Ovary (tissue), 3 donors: ENCODE measurements at regions not wholly inside any gene's neighbourhood (a gene's known extent, or its start where the extent isn't known, plus 50 kb on each side); places are given as distances from the start of the nearest gene placed in this dataset.

Source experiments
- EP300 ChIP-seq: sonication (generic); formaldehyde crosslinking; IDR thresholded peaks from one replicate; pipeline ENCODE4 v1.6.1; 2017; ENCODE audit warnings: antibody characterized with exemption
- POLR2A ChIP-seq: fragments of 450-650 bp; IDR thresholded peaks from one replicate; pipeline ENCODE4 v1.6.1; 2017; ENCODE audit warnings: antibody characterized with exemption, mild to moderate bottlenecking, moderate library complexity
- TF ChIP-seq, protein P1 (sequence below), 3 donors: fragments of 450-650 bp in 2 of 3; fragments of 200-600 bp in 1 of 3; IDR thresholded peaks; one replicate each; pipeline versions ENCODE4 v1.5.1 to v1.8.0; 2016 to 2022; ENCODE audit warnings: antibody characterized with exemption in 3 of 3, mild to moderate bottlenecking in 1 of 3
- donor health status: DM: no; HTN: no; CAD: no.

DNA sequence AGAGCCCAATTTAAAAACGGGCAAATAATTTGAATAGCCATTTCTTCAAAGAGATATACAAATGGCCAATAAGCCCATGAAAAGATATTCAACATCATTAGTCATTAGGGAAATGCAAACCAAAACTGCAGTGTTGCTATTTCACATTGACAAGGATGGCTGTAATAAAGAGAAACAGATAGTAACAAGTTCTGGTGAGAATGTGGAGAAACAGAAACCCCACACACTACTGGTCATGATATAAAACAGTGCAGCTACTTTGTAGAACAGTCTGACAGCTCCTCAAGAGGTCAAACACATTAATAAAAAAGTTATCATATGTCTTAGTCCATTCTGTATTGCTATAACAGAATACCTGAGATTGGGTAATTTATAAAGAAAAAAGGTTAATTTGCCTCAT lies 237.0 kb upstream of the GRAMD2B start:
- TF ChIP-seq, protein P1, sequence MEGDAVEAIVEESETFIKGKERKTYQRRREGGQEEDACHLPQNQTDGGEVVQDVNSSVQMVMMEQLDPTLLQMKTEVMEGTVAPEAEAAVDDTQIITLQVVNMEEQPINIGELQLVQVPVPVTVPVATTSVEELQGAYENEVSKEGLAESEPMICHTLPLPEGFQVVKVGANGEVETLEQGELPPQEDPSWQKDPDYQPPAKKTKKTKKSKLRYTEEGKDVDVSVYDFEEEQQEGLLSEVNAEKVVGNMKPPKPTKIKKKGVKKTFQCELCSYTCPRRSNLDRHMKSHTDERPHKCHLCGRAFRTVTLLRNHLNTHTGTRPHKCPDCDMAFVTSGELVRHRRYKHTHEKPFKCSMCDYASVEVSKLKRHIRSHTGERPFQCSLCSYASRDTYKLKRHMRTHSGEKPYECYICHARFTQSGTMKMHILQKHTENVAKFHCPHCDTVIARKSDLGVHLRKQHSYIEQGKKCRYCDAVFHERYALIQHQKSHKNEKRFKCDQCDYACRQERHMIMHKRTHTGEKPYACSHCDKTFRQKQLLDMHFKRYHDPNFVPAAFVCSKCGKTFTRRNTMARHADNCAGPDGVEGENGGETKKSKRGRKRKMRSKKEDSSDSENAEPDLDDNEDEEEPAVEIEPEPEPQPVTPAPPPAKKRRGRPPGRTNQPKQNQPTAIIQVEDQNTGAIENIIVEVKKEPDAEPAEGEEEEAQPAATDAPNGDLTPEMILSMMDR (IDR thresholded peaks at IDR 0.05), result no peak
- TF ChIP-seq POLR2A, result no peak
- no peak for TF ChIP-seq EP300
